ENCODE measurements at regions not wholly inside any gene's neighbourhood (a gene's known extent, or its start where the extent isn't known, plus 50 kb on each side); places are given as distances from the start of the nearest gene placed in this dataset.
"Not testable (repeated sequence)": the region's sequence is repeated elsewhere in the genome, so short reads cannot be mapped to it uniquely, and the experiment has no call there.

DNA sequence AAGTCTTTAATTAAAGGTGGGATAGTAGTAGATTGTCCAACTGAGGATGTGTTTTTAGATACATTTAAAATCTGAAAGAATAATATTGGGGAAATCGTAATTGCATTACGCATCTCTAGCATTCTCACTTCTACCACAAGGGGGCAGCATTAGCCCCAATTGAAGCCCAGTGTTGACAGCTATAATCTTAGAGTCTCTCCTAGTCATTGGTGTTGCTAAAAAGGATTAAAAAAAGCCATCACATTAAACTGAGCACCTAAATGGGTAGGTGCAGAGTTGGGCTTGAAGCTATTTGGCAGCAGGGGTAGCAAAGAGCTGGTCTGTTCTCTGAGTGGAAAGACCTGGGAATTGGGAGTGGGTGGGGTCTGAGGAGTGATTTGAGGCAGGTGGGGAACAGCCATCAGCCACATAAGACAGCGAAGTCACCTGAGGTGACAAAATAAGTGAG is 177.2 kb downstream of the OSTF1 start:
- peak; percentile 38 to 74 for DNase-seq
- no peak overlapping the region for H3K27ac ChIP-seq
- peaks cover 0 to 6% (median 0%) of the 10 kb centered on the region in 4 donors for H3K9me3 ChIP-seq
- H3K27me3 ChIP-seq: no peaks in the 10 kb centered on the region
- intact Hi-C loops (cut with DNase I; ENCODE audit: low total_unique reads): loop anchor here (10.0 kb wide), 1 partner anchor 1039 kb away; no protein-coding TSS in a partner anchor
- 25 to 28% (median 26%) methylated on average over 3 of the region's 3 CpGs for WGBS, 5 donors
- H3K36me3 ChIP-seq: no peaks in the 10 kb centered on the region
- no peak overlapping the region for H3K4me3 ChIP-seq
- TF ChIP-seq POLR2AphosphoS5 (IDR thresholded peaks at IDR 0.05): no peak
- TF ChIP-seq, protein P1, sequence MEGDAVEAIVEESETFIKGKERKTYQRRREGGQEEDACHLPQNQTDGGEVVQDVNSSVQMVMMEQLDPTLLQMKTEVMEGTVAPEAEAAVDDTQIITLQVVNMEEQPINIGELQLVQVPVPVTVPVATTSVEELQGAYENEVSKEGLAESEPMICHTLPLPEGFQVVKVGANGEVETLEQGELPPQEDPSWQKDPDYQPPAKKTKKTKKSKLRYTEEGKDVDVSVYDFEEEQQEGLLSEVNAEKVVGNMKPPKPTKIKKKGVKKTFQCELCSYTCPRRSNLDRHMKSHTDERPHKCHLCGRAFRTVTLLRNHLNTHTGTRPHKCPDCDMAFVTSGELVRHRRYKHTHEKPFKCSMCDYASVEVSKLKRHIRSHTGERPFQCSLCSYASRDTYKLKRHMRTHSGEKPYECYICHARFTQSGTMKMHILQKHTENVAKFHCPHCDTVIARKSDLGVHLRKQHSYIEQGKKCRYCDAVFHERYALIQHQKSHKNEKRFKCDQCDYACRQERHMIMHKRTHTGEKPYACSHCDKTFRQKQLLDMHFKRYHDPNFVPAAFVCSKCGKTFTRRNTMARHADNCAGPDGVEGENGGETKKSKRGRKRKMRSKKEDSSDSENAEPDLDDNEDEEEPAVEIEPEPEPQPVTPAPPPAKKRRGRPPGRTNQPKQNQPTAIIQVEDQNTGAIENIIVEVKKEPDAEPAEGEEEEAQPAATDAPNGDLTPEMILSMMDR (IDR thresholded peaks at IDR 0.05): peak in 5 of 7 experiments; percentile 50 to 91 (median 67)
- TF ChIP-seq POLR2A (IDR thresholded peaks at IDR 0.05): no peak
- TF ChIP-seq EP300 (IDR thresholded peaks at IDR 0.05): no peak
- H3K4me1 ChIP-seq: peaks cover 0 to 3% (median 0%) of the 10 kb centered on the region in 4 donors

DNA sequence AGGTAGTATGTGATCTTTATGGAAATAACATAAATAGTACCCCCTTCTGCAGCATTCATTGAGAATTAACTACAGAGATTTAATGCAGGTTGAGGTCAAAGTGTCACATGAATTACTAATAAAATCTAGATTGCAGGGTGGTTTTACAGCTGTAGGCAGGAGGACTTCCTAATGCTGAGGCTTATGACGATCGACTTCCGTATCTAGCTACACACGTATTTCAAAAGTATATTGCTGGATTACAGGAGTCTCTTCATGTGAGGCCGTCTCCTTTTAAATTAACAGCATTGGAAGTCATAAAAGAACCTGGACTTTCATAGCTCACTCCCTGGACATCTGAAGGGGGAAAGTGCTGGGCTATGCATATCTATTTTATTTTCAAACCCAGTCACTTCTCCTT is 180.9 kb downstream of the OSTF1 start:
- intact Hi-C loops (cut with DNase I; ENCODE audit: low total_unique reads): loop anchor here (10.0 kb wide), 1 partner anchor 1036 kb away; no protein-coding TSS in a partner anchor
- Histone ChIP-seq H3K9me3 (peaks cover 0 to 17% (median 7%) of the 10 kb centered on the region in 4 donors), H3K4me1 (peaks cover 0 to 3% (median 0%) of the 10 kb centered on the region in 4 donors), H3K36me3 (no peaks in the 10 kb centered on the region), H3K27ac (no peak overlapping the region), H3K27me3 (no peaks in the 10 kb centered on the region), H3K4me3 (no peak overlapping the region)
- 72 to 94% (median 91%) methylated on average over 5 of the region's 5 CpGs for WGBS, 5 donors
- no peak for DNase-seq
- TF ChIP-seq POLR2A (IDR thresholded peaks at IDR 0.05) (no peak), POLR2AphosphoS5 (IDR thresholded peaks at IDR 0.05) (no peak), EP300 (IDR thresholded peaks at IDR 0.05) (no peak)
- TF ChIP-seq, protein P1 (IDR thresholded peaks at IDR 0.05): no peak

DNA sequence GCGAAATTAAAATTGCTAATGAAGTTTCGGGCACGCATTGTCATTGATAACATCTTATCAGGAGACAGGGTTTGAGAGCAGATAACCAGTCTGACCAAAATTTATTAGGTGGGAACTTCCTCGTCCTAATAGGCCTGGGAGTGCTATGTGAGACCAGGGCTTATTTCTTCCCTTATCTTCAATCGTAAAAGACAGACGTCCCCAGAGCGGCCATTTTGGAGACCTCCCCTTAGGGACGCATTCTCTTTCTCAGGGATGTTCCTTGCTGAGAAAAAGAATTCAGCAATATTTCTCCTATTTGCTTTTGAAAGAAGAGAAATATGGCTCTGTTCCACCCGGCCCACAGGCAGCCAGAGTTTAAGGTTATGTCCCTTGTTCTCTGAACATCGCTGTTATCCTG is 184.7 kb downstream of the OSTF1 start:
- intact Hi-C loops (cut with DNase I; ENCODE audit: low total_unique reads); H3K4me1 ChIP-seq; H3K4me3 ChIP-seq; H3K36me3 ChIP-seq; H3K27me3 ChIP-seq; DNase-seq; H3K27ac ChIP-seq: not testable (repeated sequence)
- H3K9me3 ChIP-seq: peaks cover 0 to 21% (median 9%) of the 10 kb centered on the region in 4 donors
- WGBS, 5 donors: 89 to 95% (median 91%) methylated on average over 7 to 10 of the region's 10 CpGs

DNA sequence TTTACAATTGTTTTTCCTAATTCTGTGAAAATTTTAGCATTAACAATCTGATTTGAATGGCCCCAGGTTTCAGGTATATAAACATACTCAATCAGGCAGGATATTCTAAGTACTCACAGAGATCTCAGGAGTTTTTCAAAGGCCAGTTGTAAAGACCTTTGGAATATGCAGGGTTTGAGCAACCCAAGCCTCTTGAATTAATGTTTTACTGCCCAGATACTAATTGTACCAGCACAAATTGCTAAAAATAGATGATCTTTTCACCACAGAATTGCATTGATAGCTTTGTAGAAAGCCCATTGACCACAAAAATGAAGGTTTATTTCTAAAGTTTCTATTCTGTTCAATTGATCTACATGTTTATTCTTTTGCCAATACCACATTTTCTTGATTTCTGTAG is 186.5 kb downstream of the OSTF1 start:
- Histone ChIP-seq H3K4me1 (no peaks in the 10 kb centered on the region), H3K4me3 (no peak overlapping the region), H3K27me3 (no peaks in the 10 kb centered on the region), H3K9me3 (peaks cover 0 to 21% (median 9%) of the 10 kb centered on the region in 4 donors), H3K36me3 (no peaks in the 10 kb centered on the region), H3K27ac (no peak overlapping the region)
- no peak for DNase-seq
- intact Hi-C loops (cut with DNase I; ENCODE audit: low total_unique reads): no loop called here
- TF ChIP-seq POLR2A (IDR thresholded peaks at IDR 0.05) (no peak), EP300 (IDR thresholded peaks at IDR 0.05) (no peak), POLR2AphosphoS5 (IDR thresholded peaks at IDR 0.05) (no peak)
- TF ChIP-seq, protein P1 (IDR thresholded peaks at IDR 0.05): no peak

DNA sequence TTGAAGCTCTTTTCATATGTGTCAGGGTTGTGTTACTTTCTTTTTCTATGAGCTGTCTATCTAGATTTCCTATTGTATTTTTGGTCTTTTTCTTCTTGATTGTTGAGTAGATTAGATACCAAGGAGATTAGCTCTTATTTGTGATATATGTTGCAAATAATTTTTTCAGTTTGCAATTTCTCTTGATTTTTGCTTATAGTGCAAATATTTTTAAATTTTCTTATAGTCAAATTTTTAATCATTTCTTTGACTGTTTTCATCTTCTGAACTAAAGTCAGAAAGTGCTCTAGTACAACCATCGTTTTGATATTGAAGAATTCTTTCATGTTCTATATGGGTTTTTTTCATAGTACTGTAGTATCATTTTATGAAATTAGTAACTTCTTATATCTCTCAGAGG is 193.7 kb downstream of the OSTF1 start:
- 87 to 98% (median 93%) methylated on average over 1 of the region's 1 CpG for WGBS, 5 donors
- no peak overlapping the region for H3K4me3 ChIP-seq
- no peaks in the 10 kb centered on the region for H3K36me3 ChIP-seq
- no peak overlapping the region for H3K27ac ChIP-seq
- no peaks in the 10 kb centered on the region for H3K27me3 ChIP-seq
- H3K4me1 ChIP-seq: no peaks in the 10 kb centered on the region
- intact Hi-C loops (cut with DNase I; ENCODE audit: low total_unique reads): no loop called here
- no peak for DNase-seq
- TF ChIP-seq EP300 (IDR thresholded peaks at IDR 0.05): no peak
- TF ChIP-seq POLR2A (IDR thresholded peaks at IDR 0.05): no peak
- TF ChIP-seq, protein P1 (IDR thresholded peaks at IDR 0.05): no peak
- no peak for TF ChIP-seq POLR2AphosphoS5 (IDR thresholded peaks at IDR 0.05)
- peaks cover 0 to 15% (median 11%) of the 10 kb centered on the region in 4 donors for H3K9me3 ChIP-seq

Data from stomach (tissue), 8 donors.